Vagina (tissue), 2 donors: ENCODE measurements at regions not wholly inside any gene's neighbourhood (a gene's known extent, or its start where the extent isn't known, plus 50 kb on each side); places are given as distances from the start of the nearest gene placed in this dataset.

Experiments
- CTCF ChIP-seq, 3 experiments: fragments of 450-650 bp in 2 of 3; fragments of 200-600 bp in 1 of 3; sonication (generic) in 1 of 3; IDR thresholded peaks; one replicate each; pipeline ENCODE4 v1.5.1; 2017 to 2019; ENCODE audit warnings: antibody characterized with exemption in 3 of 3, mild to moderate bottlenecking in 2 of 3, moderate library complexity in 2 of 3
- POLR2A ChIP-seq, 2 donors: fragments of 450-650 bp; IDR thresholded peaks; one replicate each; pipeline ENCODE4 v1.6.1; 2017; ENCODE audit warnings: antibody characterized with exemption in 2 of 2, mild to moderate bottlenecking in 2 of 2, moderate library complexity in 2 of 2
- POLR2AphosphoS5 ChIP-seq, 2 donors: sonication (generic); formaldehyde crosslinking; IDR thresholded peaks; one replicate each; pipeline ENCODE4 v1.9.0; 2017; ENCODE audit warnings: antibody characterized with exemption in 2 of 2, mild to moderate bottlenecking in 2 of 2, low read depth in 1 of 2; ENCODE audit not compliant: insufficient read depth in 1 of 2

- no peak for TF ChIP-seq CTCF (IDR thresholded peaks at IDR 0.05)
- TF ChIP-seq POLR2AphosphoS5 (IDR thresholded peaks at IDR 0.05; ENCODE audit: insufficient read depth in 1 of 2, low read depth in 1 of 2) = peak in 1 of 2 donors; percentile 24
- TF ChIP-seq POLR2A (IDR thresholded peaks at IDR 0.05) = no peak
These were observed 395.0 kb upstream of the DUSP10 start for GRCh38 chr1:222136869-222137268.
